GM04504 (cell line): ENCODE measurements at regions not wholly inside any gene's neighbourhood (a gene's known extent, or its start where the extent isn't known, plus 50 kb on each side); places are given as distances from the start of the nearest gene placed in this dataset.
"Not testable (repeated sequence)": the region's sequence is repeated elsewhere in the genome, so short reads cannot be mapped to it uniquely, and the experiment has no call there.

Source experiments
- DNase-seq: peaks from one replicate; pipeline ENCODE4 v3.0.0-alpha.2; 2012; ENCODE audit warnings: low read depth

DNA sequence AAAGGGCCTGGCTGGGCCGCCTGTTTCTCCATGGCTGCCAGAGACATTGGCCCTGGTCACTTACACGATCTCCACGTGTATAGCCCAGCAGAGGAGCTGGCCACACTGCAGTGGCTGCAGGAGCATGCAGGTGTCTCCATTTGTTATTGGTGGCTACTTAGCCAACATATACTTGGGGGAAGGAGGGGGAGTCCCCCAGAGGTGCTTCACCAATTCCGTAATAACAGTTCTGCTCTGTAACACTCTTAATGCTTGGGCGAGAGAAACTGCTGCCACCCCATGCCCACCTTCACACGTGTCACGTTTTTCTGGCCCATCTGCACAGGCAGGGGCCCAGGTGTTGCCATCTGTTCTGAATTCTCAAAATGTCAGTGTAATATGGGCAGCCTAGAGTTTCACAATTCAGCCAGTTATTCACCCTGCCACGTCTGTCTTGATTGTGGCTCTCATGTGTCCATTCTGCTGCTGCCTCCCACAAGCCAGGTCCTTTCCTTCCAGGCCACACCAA is 353.5 kb downstream of the BCL2L11 start:
- not testable (repeated sequence) for DNase-seq

GRCh38 chr2:111478335-111478734 is 357.6 kb downstream of the BCL2L11 start:
- not testable (repeated sequence) for DNase-seq

DNA sequence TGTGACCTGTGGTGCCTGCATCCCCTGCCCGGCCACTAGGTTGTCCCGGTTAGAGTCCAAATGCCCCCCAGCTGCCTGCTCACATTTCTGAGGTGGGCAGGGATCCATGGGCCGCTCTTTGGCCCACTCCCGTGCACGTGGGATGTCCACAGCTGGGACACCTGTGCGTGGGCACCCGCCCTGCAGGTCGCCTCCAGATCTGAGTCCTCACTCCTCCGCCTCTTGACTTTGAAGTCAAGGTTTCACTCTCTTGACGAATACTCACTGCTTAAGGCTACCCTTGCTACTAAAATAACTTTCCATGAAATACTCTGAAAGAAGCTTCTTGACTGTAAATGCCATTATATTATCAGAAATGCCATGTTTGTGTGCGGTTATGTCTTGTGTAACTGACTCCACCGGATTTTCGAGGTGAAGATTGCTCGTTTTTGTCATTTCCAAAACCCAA is 358.2 kb downstream of the BCL2L11 start:
- not testable (repeated sequence) for DNase-seq

GRCh38 chr2:111480016-111480625 is 359.4 kb downstream of the BCL2L11 start:
- DNase-seq = not testable (repeated sequence)

- DNase-seq = not testable (repeated sequence)
These were observed 359.9 kb downstream of the BCL2L11 start for GRCh38 chr2:111480633-111481032.

- not testable (repeated sequence) for DNase-seq
These were observed 360.5 kb downstream of the BCL2L11 start for GRCh38 chr2:111481219-111481618.

DNA sequence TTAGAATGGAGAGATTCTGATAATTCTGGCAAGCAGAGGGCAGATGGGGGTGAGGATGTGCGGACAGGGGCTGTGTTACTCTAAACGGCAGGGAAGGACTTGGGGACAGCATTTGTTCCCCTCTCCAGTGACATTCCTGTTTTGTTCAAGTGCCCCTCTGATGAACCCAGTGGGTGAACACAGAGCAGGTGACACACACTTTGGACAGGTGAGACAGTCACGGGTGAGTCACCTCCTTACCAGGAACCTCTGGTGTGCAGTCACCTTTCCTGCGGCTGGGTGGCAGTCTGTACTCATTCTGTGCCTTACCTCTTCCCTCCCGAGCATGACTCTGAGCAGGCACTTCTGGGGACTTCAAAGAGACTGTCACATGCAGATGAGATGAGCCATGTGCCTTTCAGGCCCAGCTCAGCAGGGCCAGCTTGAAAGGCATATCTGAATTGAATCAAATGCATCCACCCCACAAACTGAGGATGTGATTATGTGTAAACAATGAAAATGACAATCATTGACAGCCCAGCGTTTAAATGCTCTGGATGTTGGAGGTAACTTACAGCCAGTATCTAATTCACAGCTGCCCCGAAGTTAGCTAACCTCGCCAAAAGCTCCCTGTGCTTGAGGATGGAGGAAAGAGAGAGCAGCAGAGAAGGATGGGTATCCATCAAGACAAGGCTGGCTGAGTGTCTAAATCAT is 362.4 kb downstream of the BCL2L11 start:
- not testable (repeated sequence) for DNase-seq

GRCh38 chr2:111484097-111484496 is 363.4 kb downstream of the BCL2L11 start:
- not testable (repeated sequence) for DNase-seq

DNA sequence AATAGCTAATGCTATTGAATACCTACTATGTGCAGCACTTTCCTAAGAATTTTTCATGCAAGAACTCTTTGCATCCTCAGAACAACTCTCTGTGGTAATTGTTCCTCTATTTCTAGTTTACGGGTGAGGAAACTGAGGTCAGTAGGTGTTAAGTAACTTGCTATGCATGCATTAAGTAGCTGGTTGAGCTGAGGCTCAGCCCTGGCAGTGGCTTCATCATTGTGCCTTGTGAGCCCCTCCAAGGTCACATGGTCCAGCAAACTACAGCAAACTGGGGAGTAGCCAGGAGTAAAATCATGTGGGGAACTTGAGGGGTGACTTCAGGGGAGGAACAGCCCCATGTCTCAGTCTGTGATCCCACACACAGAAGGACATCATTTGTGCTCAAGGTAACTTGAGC is 365.2 kb downstream of the BCL2L11 start:
- DNase-seq = not testable (repeated sequence)

- DNase-seq = not testable (repeated sequence)
These were observed 367.7 kb downstream of the BCL2L11 start for GRCh38 chr2:111488451-111488850.

DNA sequence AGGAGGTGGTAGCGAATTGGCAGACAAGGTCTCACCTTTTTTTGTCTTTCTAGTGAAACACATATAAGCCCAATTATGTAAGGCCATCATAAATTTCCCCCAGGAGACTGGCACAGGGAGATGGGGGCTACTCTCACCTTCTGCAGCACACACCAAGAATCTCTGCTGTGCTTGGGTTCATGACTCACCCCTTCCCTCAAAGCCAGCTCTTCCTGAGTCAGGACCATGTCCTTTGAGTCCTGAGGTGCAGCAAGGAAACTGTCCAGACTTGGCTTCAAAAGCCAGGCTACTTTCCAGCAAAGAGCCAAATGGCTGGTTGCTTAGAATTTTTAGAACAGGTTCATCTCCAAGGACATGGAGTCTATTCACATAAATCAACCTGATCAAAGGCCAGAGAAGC is 368.7 kb downstream of the BCL2L11 start:
- not testable (repeated sequence) for DNase-seq

- not testable (repeated sequence) for DNase-seq
These were observed 370.5 kb downstream of the BCL2L11 start for GRCh38 chr2:111491181-111491580.

DNA sequence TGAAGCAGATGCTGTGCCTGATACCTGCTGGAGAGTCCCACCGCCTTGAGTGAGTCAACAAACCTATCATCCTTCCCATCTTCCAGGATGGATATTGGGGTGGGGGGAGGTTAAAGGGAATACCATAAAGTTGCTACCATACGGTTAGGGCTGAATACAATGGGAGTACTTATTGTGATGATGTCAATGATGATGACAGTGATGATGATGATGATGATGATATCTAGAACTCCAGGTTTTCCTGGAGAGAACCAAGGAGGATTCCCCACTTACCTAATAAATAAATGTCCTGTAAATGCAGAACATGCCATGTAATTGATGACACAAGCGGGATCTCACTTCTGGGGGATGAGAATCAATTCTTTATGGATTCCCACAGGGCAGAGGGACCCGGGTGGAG is 370.9 kb downstream of the BCL2L11 start:
- not testable (repeated sequence) for DNase-seq

DNA sequence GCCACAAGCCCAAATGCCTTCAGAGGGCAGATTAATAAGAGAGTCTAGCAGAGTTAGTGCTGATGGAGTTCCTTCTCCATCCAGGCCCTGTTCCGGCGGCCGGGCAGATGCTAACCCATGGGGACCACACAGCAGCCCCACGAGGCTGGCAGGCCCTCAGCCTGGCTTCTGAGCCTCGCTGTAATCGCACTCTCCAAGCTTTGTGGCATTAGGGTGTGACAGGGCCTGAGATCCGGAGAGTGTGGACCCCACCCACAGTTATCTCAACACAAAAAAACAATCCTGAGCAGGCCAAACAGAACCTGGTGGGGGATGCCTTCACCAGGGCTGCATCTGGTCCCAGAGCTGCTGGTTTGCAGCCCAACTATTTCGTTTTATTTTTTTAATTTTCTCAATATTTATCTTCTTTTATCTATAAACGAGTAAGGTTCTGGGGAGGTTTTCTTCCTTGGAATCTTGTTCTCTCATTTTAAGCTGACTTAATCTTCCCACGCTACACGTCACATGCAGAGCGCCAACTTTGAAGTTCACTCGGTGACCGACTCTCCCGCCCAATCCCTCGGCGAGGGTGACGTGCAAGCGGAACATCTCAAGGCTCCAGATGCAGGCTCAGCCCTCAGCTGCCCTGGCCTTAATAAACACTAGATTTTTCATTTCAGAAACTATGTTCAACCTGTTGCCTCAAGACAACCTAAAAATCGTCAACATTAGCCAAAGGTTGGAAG is 372.4 kb downstream of the BCL2L11 start:
- not testable (repeated sequence) for DNase-seq

- not testable (repeated sequence) for DNase-seq
These were observed 373.0 kb downstream of the BCL2L11 start for GRCh38 chr2:111493720-111494078.

GRCh38 chr2:111494288-111494980 is 373.7 kb downstream of the BCL2L11 start:
- not testable (repeated sequence) for DNase-seq

- DNase-seq = not testable (repeated sequence)
These were observed 374.2 kb downstream of the BCL2L11 start for GRCh38 chr2:111494981-111495315.

GRCh38 chr2:111495636-111496035 is 374.9 kb downstream of the BCL2L11 start:
- peak; percentile 31 for DNase-seq

DNA sequence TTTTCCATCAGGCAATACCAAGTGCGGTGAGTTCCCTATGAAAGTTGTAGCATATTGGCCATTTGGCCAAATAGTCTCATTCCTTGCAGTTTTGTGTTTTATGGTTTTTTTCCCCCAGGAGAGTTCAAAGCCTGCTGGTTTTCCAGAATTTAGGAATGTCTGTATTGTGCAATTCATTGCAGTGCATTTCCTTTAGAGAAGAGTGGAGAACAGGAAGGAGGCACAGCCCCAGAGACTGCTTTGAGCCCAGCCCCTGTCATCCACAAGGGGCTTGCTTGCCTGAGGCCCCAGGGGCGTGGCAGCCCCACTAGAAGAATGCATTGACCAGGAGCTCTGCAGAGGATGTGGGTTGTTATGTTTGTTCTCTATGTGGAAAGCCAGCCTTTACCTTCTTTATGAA is 375.5 kb downstream of the BCL2L11 start:
- not testable (repeated sequence) for DNase-seq

DNA sequence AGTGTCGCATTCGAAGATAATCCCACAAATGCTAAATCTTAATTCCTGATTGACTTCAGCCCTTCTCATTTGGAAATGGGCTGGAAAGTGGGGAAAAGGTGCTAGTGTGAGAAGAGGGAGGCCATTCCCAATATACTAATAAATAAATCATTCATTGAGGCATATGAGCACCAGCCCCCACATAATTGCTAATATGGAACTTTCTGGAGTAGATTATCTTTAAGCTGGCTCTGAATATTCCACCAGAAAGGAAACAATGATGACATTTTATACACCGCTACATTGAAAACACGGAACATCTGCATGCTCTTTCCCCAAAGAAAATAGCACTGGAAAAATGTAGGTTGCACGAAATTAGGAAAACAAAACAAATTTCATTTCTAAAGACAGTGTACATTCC is 376.1 kb downstream of the BCL2L11 start:
- not testable (repeated sequence) for DNase-seq

- DNase-seq = not testable (repeated sequence)
These were observed 376.6 kb downstream of the BCL2L11 start for GRCh38 chr2:111497270-111497669.

- DNase-seq = not testable (repeated sequence)
These were observed 379.9 kb downstream of the BCL2L11 start for GRCh38 chr2:111500536-111501062.
